Osteocyte (in vitro differentiated cells): ENCODE measurements at regions not wholly inside any gene's neighbourhood (a gene's known extent, or its start where the extent isn't known, plus 50 kb on each side); places are given as distances from the start of the nearest gene placed in this dataset.

Source experiments
- DNase-seq: peaks from one replicate; pipeline ENCODE4 v3.0.0; 2021; ENCODE audit warnings: mixed read lengths; ENCODE audit not compliant: unreplicated experiment; ENCODE audit errors: extremely low spot score
- H3K27ac Mint-ChIP-seq: one replicate; pipeline ENCODE4 v1.8.0; 2021; ENCODE audit warnings: mild to moderate bottlenecking, mixed read lengths; ENCODE audit not compliant: unreplicated experiment
- H3K27me3 Mint-ChIP-seq: one replicate; pipeline ENCODE4 v1.8.0; 2021; ENCODE audit warnings: mixed read lengths; ENCODE audit not compliant: unreplicated experiment
- H3K36me3 Mint-ChIP-seq: one replicate; pipeline ENCODE4 v1.8.0; 2021; ENCODE audit warnings: mixed read lengths; ENCODE audit not compliant: unreplicated experiment
- H3K4me1 Mint-ChIP-seq: one replicate; pipeline ENCODE4 v1.8.0; 2021; ENCODE audit warnings: mixed read lengths; ENCODE audit not compliant: unreplicated experiment
- H3K4me3 Mint-ChIP-seq: one replicate; pipeline ENCODE4 v1.8.0; 2021; ENCODE audit warnings: mild to moderate bottlenecking, moderate library complexity, mixed read lengths; ENCODE audit not compliant: unreplicated experiment
- H3K9me3 Mint-ChIP-seq: one replicate; pipeline ENCODE4 v1.8.0; 2021; ENCODE audit warnings: mixed read lengths; ENCODE audit not compliant: unreplicated experiment
- CTCF ChIP-seq: fragments of 200-600 bp; sonication (generic); IDR thresholded peaks from 2 replicates; pipeline ENCODE4 v1.5.0; 2021; ENCODE audit warnings: antibody characterized with exemption, mild to moderate bottlenecking, moderate library complexity

- TF ChIP-seq CTCF = no peak
- Mint-ChIP-seq H3K27ac (no peak overlapping the region), H3K27me3 (no peaks in the 10 kb centered on the region), H3K4me3 (no peak overlapping the region), H3K9me3 (no peaks in the 10 kb centered on the region), H3K36me3 (no peaks in the 10 kb centered on the region), H3K4me1 (peaks cover 3% of the 10 kb centered on the region)
- no peak for DNase-seq
Observed at GRCh38 chr10:17518338-17518737, 63.9 kb upstream of the ST8SIA6 start.

GRCh38 chr10:17516376-17516775 is 62.0 kb upstream of the ST8SIA6 start:
- H3K27ac Mint-ChIP-seq = no peak overlapping the region
- H3K9me3 Mint-ChIP-seq = no peaks in the 10 kb centered on the region
- DNase-seq = no peak
- H3K36me3 Mint-ChIP-seq = no peaks in the 10 kb centered on the region
- no peak for TF ChIP-seq CTCF
- H3K4me3 Mint-ChIP-seq = no peak overlapping the region
- H3K4me1 Mint-ChIP-seq = peaks cover 21% of the 10 kb centered on the region
- no peaks in the 10 kb centered on the region for H3K27me3 Mint-ChIP-seq

- Mint-ChIP-seq H3K9me3 (no peaks in the 10 kb centered on the region), H3K4me1 (peaks cover 36% of the 10 kb centered on the region), H3K36me3 (no peaks in the 10 kb centered on the region), H3K27me3 (no peaks in the 10 kb centered on the region), H3K4me3 (peak overlapping the region; percentile 42), H3K27ac (peak overlapping the region; percentile 92)
- TF ChIP-seq CTCF = no peak
- DNase-seq = peak; percentile 83
Observed at GRCh38 chr10:17512341-17513001, 58.1 kb upstream of the ST8SIA6 start.

GRCh38 chr10:17510242-17510908 is 56.0 kb upstream of the ST8SIA6 start:
- no peaks in the 10 kb centered on the region for H3K27me3 Mint-ChIP-seq
- no peak for DNase-seq
- H3K9me3 Mint-ChIP-seq = peaks cover 3% of the 10 kb centered on the region
- no peak for TF ChIP-seq CTCF
- H3K4me1 Mint-ChIP-seq = peaks cover 45% of the 10 kb centered on the region
- H3K27ac Mint-ChIP-seq = no peak overlapping the region
- no peak overlapping the region for H3K4me3 Mint-ChIP-seq
- no peaks in the 10 kb centered on the region for H3K36me3 Mint-ChIP-seq

- Mint-ChIP-seq H3K36me3 (no peaks in the 10 kb centered on the region), H3K9me3 (peaks cover 3% of the 10 kb centered on the region), H3K27ac (no peak overlapping the region), H3K27me3 (no peaks in the 10 kb centered on the region), H3K4me3 (no peak overlapping the region), H3K4me1 (peaks cover 47% of the 10 kb centered on the region)
- TF ChIP-seq CTCF = no peak
- DNase-seq = peak; percentile 3
Observed at GRCh38 chr10:17507538-17507937, 53.1 kb upstream of the ST8SIA6 start.
